BJ (cell line): ENCODE measurements at regions not wholly inside any gene's neighbourhood (a gene's known extent, or its start where the extent isn't known, plus 50 kb on each side); places are given as distances from the start of the nearest gene placed in this dataset.

ENCODE experiments used
- CTCF ChIA-PET: fragments of 350-600 bp; formaldehyde crosslinking; extraction: SDS; loops from one replicate; lab custom pipeline; 2021; ENCODE audit warnings: antibody characterized with exemption, inconsistent platforms; lab: Yijun Ruan, JAX
- POLR2A ChIA-PET: fragments of 300-600 bp; sonication (Branson Sonifier 250); formaldehyde crosslinking; extraction: SDS; loops from one replicate; lab custom pipeline; 2021; ENCODE audit warnings: antibody characterized with exemption; lab: Charles Lee
- DNase-seq: peaks from one replicate; pipeline ENCODE4 v3.0.0-alpha.2; 2011; ENCODE audit warnings: low read depth
- H3K27me3 ChIP-seq: 2 replicates; pipeline ENCODE4 v1.6.0; 2011; ENCODE audit warnings: low read length; ENCODE audit not compliant: control insufficient read depth, insufficient read depth
- H3K36me3 ChIP-seq: 2 replicates; pipeline ENCODE4 v1.5.1; 2011; ENCODE audit warnings: low read length; ENCODE audit not compliant: control insufficient read depth, insufficient read depth
- H3K4me3 ChIP-seq: 2 replicates; pipeline ENCODE4 v1.5.1; 2011; ENCODE audit warnings: low read depth, mild to moderate bottlenecking, control low read depth, low read length
- TF ChIP-seq, protein P1 (sequence below): IDR thresholded peaks from 2 replicates; pipeline ENCODE4 v1.5.1; 2011; ENCODE audit warnings: low read depth, mild to moderate bottlenecking, control low read depth, inconsistent platforms, low read length, moderate library complexity; ENCODE audit not compliant: insufficient read depth

DNA sequence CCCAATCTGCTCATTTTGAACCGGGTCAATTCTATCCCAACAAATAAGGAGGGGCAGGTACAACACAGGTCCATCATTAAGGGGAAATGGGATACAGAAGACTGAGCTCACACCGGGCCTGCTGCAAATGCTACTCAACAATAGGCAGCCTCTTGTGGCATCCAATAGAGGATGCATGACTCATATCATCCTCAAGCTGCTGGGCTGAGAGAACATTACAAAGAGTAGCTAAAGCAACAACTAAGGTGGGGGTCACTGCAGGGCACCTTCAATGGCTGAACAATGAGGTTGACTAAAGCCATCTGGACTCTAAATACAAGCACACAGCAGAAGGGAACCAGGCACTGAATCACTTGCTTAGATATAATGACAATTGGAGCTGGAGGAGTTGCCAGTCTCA lies 130.1 kb upstream of the SYN3 start:
- Histone ChIP-seq H3K27me3 (no peaks in the 10 kb centered on the region), H3K4me3 (no peak overlapping the region), H3K36me3 (no peaks in the 10 kb centered on the region)
- no peak for DNase-seq
- TF ChIP-seq, protein P1, sequence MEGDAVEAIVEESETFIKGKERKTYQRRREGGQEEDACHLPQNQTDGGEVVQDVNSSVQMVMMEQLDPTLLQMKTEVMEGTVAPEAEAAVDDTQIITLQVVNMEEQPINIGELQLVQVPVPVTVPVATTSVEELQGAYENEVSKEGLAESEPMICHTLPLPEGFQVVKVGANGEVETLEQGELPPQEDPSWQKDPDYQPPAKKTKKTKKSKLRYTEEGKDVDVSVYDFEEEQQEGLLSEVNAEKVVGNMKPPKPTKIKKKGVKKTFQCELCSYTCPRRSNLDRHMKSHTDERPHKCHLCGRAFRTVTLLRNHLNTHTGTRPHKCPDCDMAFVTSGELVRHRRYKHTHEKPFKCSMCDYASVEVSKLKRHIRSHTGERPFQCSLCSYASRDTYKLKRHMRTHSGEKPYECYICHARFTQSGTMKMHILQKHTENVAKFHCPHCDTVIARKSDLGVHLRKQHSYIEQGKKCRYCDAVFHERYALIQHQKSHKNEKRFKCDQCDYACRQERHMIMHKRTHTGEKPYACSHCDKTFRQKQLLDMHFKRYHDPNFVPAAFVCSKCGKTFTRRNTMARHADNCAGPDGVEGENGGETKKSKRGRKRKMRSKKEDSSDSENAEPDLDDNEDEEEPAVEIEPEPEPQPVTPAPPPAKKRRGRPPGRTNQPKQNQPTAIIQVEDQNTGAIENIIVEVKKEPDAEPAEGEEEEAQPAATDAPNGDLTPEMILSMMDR, result no peak
- CTCF ChIA-PET, result no interaction called here
- POLR2A ChIA-PET, result no interaction called here

DNA sequence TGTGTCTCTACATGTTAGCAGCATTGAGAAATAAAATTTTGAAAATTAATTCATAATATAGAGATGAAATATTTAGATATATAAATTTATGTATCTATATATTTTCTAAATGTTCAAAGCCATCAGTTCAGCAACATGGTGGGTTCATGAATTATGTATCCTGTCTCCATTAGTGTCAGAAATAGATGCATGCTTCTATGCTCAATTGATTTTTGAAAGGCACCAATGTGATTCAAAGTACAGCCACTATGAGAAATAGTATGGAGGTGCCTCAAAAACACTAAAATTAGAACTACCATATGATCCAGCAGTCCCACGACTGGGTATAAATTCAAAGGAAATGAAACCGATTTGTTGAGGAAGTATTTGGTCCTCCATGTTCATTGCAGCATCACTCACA lies 128.6 kb upstream of the SYN3 start:
- Histone ChIP-seq H3K4me3 (no peak overlapping the region), H3K36me3 (no peaks in the 10 kb centered on the region), H3K27me3 (no peaks in the 10 kb centered on the region)
- TF ChIP-seq, protein P1, result no peak
- POLR2A ChIA-PET, result no interaction called here
- no peak for DNase-seq
- CTCF ChIA-PET, result no interaction called here

DNA sequence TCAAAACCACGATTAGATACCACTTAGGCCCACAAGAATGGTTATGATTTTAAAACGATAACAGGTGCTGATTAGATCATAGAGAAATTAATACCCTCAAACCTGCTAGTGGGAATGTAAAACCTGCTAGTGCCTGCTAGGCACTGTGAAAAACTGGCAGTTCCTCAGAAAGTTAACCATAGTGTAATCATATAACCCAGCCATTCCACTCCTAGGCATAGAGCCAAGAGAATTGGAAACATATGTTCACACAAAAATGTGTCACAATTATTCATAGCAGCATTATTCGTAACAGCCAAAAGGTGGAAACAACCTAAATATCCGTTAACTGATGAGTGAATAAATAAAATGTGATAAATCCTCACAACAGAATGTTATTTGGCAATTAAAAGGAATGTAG lies 122.2 kb upstream of the SYN3 start:
- H3K4me3 ChIP-seq, result no peak overlapping the region
- DNase-seq, result no peak
- POLR2A ChIA-PET, result no interaction called here
- no peaks in the 10 kb centered on the region for H3K36me3 ChIP-seq
- CTCF ChIA-PET, result no interaction called here
- TF ChIP-seq, protein P1, result no peak
- H3K27me3 ChIP-seq, result no peaks in the 10 kb centered on the region

DNA sequence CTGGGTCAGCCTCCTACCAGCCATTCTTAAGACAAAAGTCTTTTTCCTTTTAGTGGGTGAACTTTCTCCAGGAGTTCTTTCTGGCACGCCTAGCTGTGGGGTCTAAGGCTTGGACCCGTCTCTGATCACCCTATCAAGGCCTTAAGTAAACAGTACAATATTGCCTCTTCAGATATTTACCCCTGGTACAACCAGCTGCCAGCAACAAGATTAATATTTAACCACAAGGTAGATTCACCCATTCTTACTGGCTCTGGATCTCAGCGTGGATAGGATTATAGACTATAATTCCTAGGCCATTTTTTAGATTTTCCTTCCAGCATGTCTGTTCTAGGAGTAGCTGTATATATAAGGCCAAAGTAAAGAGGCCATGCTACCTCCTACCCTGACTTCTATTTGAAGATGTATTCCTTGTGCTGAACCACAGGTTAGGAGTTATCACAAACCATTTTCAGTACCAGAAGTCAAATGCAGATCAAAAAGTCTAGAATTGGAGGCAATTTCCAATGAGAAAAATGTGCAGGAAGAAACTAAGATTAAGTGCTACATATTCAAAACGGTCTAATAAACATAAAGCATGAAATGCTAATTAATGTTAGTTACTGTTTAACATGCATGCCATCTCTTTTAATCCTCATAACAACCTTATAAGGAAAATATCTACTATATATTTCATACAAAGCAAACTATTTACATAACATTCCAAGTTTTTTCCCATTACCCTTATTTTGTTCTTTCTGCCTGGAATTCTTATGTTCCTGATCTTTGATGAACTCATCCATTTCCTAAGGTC lies 110.0 kb upstream of the SYN3 start:
- Histone ChIP-seq H3K4me3 (no peak overlapping the region), H3K36me3 (no peaks in the 10 kb centered on the region), H3K27me3 (no peaks in the 10 kb centered on the region)
- CTCF ChIA-PET, result no interaction called here
- POLR2A ChIA-PET, result no interaction called here
- DNase-seq, result no peak
- TF ChIP-seq, protein P1, result no peak

DNA sequence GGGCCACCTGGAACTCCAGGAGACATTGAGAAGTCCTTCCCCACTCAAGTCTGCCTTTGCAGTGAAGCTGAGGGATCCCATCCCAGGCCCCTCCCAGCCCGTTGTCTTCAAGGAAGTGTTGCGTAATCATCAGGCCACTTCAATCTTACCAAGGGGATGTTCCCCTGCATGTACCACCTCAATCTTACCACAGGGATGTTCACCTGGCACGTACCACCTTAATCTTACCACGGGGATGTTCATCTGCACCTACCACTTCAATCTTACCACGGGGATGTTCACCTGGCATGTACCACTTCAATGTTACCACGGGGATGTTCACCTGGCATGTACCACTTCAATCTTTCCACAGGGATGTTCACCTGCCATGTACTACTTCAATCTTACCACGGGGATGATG lies 108.0 kb upstream of the SYN3 start:
- no peak for DNase-seq
- no peaks in the 10 kb centered on the region for H3K27me3 ChIP-seq
- POLR2A ChIA-PET, result no interaction called here
- no peaks in the 10 kb centered on the region for H3K36me3 ChIP-seq
- CTCF ChIA-PET, result no interaction called here
- H3K4me3 ChIP-seq, result no peak overlapping the region
- TF ChIP-seq, protein P1, result no peak
